ENCODE measurements at regions not wholly inside any gene's neighbourhood (a gene's known extent, or its start where the extent isn't known, plus 50 kb on each side); places are given as distances from the start of the nearest gene placed in this dataset.
A peak's percentile ranks its signal among the peaks of the same experiment; 100 is the strongest.

- Histone ChIP-seq H3K27ac (ENCODE audit: low read depth, low read length) (no peak overlapping the region), H3K27me3 (ENCODE audit: control insufficient read depth, insufficient read depth, low read length) (peaks cover 48% of the 10 kb centered on the region)
Measured at GRCh38 chr19:30224689-30225606, 147.2 kb upstream of the ZNF536 start.

GRCh38 chr19:30225676-30226463 is 146.3 kb upstream of the ZNF536 start:
- peaks cover 55% of the 10 kb centered on the region for H3K27me3 ChIP-seq (ENCODE audit: control insufficient read depth, insufficient read depth, low read length)
- H3K9me3 ChIP-seq (ENCODE audit: control insufficient read depth, insufficient read depth, low read length) = peaks cover 6% of the 10 kb centered on the region; the same call in 1 of the 2 replicates
- ChIA-PET CTCF (no interaction called here), POLR2A (no interaction called here)
- TF ChIP-seq CTCF (IDR thresholded peaks at IDR 0.05; ENCODE audit: low read depth, low read length) = no peak
- DNase-seq (ENCODE audit: low read depth, low spot score) = no peak
- H3K27ac ChIP-seq (ENCODE audit: low read depth, low read length) = no peak overlapping the region
- no peak overlapping the region for H3K4me3 ChIP-seq (ENCODE audit: low read depth, low read length)

More at GRCh38 chr19:30224689-30225606, 147.2 kb upstream of the ZNF536 start:
- ChIA-PET CTCF (no interaction called here), POLR2A (no interaction called here)
- Histone ChIP-seq H3K4me3 (ENCODE audit: low read depth, low read length) (no peak overlapping the region), H3K9me3 (ENCODE audit: control insufficient read depth, insufficient read depth, low read length) (peaks cover 6% of the 10 kb centered on the region; the same call in 1 of the 2 replicates)
- TF ChIP-seq CTCF (IDR thresholded peaks at IDR 0.05; ENCODE audit: low read depth, low read length) = no peak
- DNase-seq (ENCODE audit: low read depth, low spot score) = no peak

GRCh38 chr19:30226464-30227011 is 145.6 kb upstream of the ZNF536 start:
- no peak for TF ChIP-seq CTCF (IDR thresholded peaks at IDR 0.05; ENCODE audit: low read depth, low read length)
- CTCF ChIA-PET = no interaction called here
- Histone ChIP-seq H3K27ac (ENCODE audit: low read depth, low read length) (no peak overlapping the region), H3K9me3 (ENCODE audit: control insufficient read depth, insufficient read depth, low read length) (peaks cover 6% of the 10 kb centered on the region; the same call in 1 of the 2 replicates), H3K4me3 (ENCODE audit: low read depth, low read length) (no peak overlapping the region), H3K27me3 (ENCODE audit: control insufficient read depth, insufficient read depth, low read length) (peaks cover 55% of the 10 kb centered on the region)
- no peak for DNase-seq (ENCODE audit: low read depth, low spot score)
- POLR2A ChIA-PET = no interaction called here

- Histone ChIP-seq H3K9me3 (ENCODE audit: control insufficient read depth, insufficient read depth, low read length) (peaks cover 6% of the 10 kb centered on the region; the same call in 1 of the 2 replicates), H3K4me3 (ENCODE audit: low read depth, low read length) (peak overlapping the region; percentile 55), H3K27ac (ENCODE audit: low read depth, low read length) (no peak overlapping the region), H3K27me3 (ENCODE audit: control insufficient read depth, insufficient read depth, low read length) (peaks cover 55% of the 10 kb centered on the region)
- no peak for DNase-seq (ENCODE audit: low read depth, low spot score)
- CTCF ChIA-PET = no interaction called here
- POLR2A ChIA-PET = no interaction called here
- no peak for TF ChIP-seq CTCF (IDR thresholded peaks at IDR 0.05; ENCODE audit: low read depth, low read length)
Measured at GRCh38 chr19:30227012-30227621, 145.1 kb upstream of the ZNF536 start.

Data from AG04450 (cell line).